Subcutaneous abdominal adipose tissue (tissue), 5 donors: ENCODE measurements at regions not wholly inside any gene's neighbourhood (a gene's known extent, or its start where the extent isn't known, plus 50 kb on each side); places are given as distances from the start of the nearest gene placed in this dataset.
"Not testable (repeated sequence)": the region's sequence is repeated elsewhere in the genome, so short reads cannot be mapped to it uniquely, and the experiment has no call there.

Experiments used
- H3K27ac ChIP-seq: one replicate; pipeline ENCODE4 v1.7.0; 2013; ENCODE audit warnings: low read depth, mild to moderate bottlenecking, inconsistent platforms, low read length, moderate library complexity
- H3K27me3 ChIP-seq, 5 donors: one replicate each; pipeline ENCODE4 v1.7.0; 2013; ENCODE audit warnings: low read length in 5 of 5, inconsistent platforms in 1 of 5; ENCODE audit not compliant: control insufficient read depth in 5 of 5, insufficient read depth in 4 of 5
- H3K36me3 ChIP-seq, 5 donors: one replicate each; pipeline ENCODE4 v1.7.0; 2013; ENCODE audit warnings: low read length in 5 of 5; ENCODE audit not compliant: control insufficient read depth in 5 of 5, insufficient read depth in 5 of 5
- H3K4me1 ChIP-seq, 5 donors: one replicate each; pipeline ENCODE4 v1.7.0; 2013; ENCODE audit warnings: low read length in 5 of 5, mild to moderate bottlenecking in 3 of 5, moderate library complexity in 1 of 5; ENCODE audit not compliant: control insufficient read depth in 5 of 5, insufficient read depth in 5 of 5
- H3K4me3 ChIP-seq, 5 donors: one replicate each; pipeline ENCODE4 v1.7.0; 2013; ENCODE audit warnings: low read length in 5 of 5, low read depth in 1 of 5
- H3K9ac ChIP-seq, 5 donors: one replicate each; pipeline ENCODE4 v1.7.0; 2013; ENCODE audit warnings: low read length in 5 of 5, mild to moderate bottlenecking in 4 of 5, moderate library complexity in 3 of 5
- H3K9me3 ChIP-seq, 5 donors: one replicate each; pipeline ENCODE4 v1.7.0; 2013; ENCODE audit warnings: low read length in 5 of 5; ENCODE audit not compliant: control insufficient read depth in 5 of 5
- donor health status: healthy.
- donor health status: healthy.
- donor health status: healthy.
- donor health status: healthy.
- donor health status: healthy.

- not testable (repeated sequence) for H3K36me3 ChIP-seq, H3K4me3 ChIP-seq, H3K27ac ChIP-seq, H3K27me3 ChIP-seq, H3K9me3 ChIP-seq, H3K4me1 ChIP-seq, H3K9ac ChIP-seq
Measured at GRCh38 chr21:5066682-5067251, 5454.6 kb upstream of the TPTE start.

- not testable (repeated sequence) for H3K4me3 ChIP-seq, H3K9me3 ChIP-seq, H3K27me3 ChIP-seq, H3K9ac ChIP-seq, H3K27ac ChIP-seq, H3K36me3 ChIP-seq, H3K4me1 ChIP-seq
Measured at GRCh38 chr21:5067326-5068048, 5453.9 kb upstream of the TPTE start.

GRCh38 chr21:5068649-5069048, 5452.7 kb upstream of the TPTE start:
- H3K27ac ChIP-seq, H3K4me1 ChIP-seq, H3K9ac ChIP-seq, H3K36me3 ChIP-seq, H3K27me3 ChIP-seq, H3K4me3 ChIP-seq, H3K9me3 ChIP-seq: not testable (repeated sequence)

- not testable (repeated sequence) for H3K27ac ChIP-seq, H3K36me3 ChIP-seq, H3K4me3 ChIP-seq, H3K9me3 ChIP-seq, H3K27me3 ChIP-seq, H3K4me1 ChIP-seq, H3K9ac ChIP-seq
Measured at GRCh38 chr21:5071180-5071579, 5450.2 kb upstream of the TPTE start.

DNA sequence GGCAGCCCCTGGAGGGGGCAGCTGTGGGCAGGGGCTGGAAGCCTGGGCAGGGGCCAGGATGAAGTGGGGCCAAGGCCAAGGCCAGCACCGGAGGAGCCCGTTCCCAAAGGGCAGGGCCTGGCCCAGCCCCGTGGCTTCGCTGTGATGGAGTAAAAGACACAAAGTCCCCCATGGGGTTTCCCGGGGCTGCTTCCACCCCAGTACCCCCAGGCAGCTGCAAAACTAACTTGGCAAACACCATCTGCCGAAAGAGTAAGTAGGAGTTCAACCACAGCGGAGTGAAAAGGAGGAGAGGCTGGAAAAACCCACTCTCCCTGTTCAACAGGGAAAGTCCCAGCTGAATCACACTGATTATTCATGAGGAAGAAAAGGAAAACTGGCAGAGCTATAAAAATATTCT, 5444.5 kb upstream of the TPTE start:
- not testable (repeated sequence) for H3K9ac ChIP-seq, H3K27me3 ChIP-seq, H3K4me3 ChIP-seq, H3K9me3 ChIP-seq, H3K4me1 ChIP-seq, H3K27ac ChIP-seq, H3K36me3 ChIP-seq

DNA sequence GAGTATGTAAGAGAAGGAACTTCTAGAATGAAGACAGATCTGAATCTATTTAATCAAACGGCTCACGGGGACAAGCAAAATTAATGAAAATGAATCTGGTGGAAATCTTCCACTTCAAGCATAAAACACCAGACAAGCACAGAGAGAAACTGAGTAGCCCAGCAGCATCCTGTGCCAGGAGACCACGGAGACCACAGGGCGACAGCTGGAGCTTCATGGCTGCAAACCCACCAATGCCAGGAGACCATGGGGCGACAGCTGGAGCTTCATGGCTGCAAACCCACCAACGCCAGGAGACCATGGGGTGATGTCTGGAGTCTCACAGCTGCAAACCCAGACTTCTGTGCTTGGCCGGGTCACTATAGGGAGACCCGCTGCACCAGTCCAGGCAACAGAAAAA, 5442.0 kb upstream of the TPTE start:
- not testable (repeated sequence) for H3K9me3 ChIP-seq, H3K27ac ChIP-seq, H3K36me3 ChIP-seq, H3K4me1 ChIP-seq, H3K27me3 ChIP-seq, H3K4me3 ChIP-seq, H3K9ac ChIP-seq

GRCh38 chr21:5080015-5080414, 5441.4 kb upstream of the TPTE start:
- H3K4me1 ChIP-seq, H3K4me3 ChIP-seq, H3K9me3 ChIP-seq, H3K9ac ChIP-seq, H3K27me3 ChIP-seq, H3K27ac ChIP-seq, H3K36me3 ChIP-seq: not testable (repeated sequence)

DNA sequence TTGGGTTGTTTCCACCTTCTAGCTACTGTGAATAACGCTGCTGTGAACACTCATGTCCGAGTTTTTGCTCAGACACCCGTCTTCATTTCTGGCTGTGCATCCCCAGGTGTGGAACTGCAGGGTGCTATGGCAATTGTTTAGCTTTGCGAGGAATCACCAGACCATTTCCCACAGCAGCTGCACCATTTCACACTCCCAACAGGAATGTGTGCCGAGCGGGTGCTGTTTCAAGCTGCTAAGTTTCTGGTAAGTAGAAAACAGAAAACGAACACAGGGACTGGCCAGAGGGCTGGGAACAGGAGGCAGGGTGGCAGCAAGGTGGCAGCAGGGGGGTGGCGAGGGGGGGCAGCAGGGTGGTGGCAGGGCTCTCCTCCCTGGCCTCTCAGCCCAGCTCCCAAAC, 5437.1 kb upstream of the TPTE start:
- not testable (repeated sequence) for H3K36me3 ChIP-seq, H3K9ac ChIP-seq, H3K27ac ChIP-seq, H3K27me3 ChIP-seq, H3K9me3 ChIP-seq, H3K4me1 ChIP-seq, H3K4me3 ChIP-seq

GRCh38 chr21:5085456-5085855, 5435.9 kb upstream of the TPTE start:
- H3K9ac ChIP-seq, H3K27ac ChIP-seq, H3K9me3 ChIP-seq, H3K27me3 ChIP-seq, H3K36me3 ChIP-seq, H3K4me3 ChIP-seq, H3K4me1 ChIP-seq: not testable (repeated sequence)

- not testable (repeated sequence) for H3K9ac ChIP-seq, H3K27ac ChIP-seq, H3K4me3 ChIP-seq, H3K9me3 ChIP-seq, H3K4me1 ChIP-seq, H3K27me3 ChIP-seq, H3K36me3 ChIP-seq
Measured at GRCh38 chr21:5086416-5086815, 5435.0 kb upstream of the TPTE start.

GRCh38 chr21:5088820-5089219, 5432.6 kb upstream of the TPTE start:
- H3K9ac ChIP-seq, H3K27me3 ChIP-seq, H3K9me3 ChIP-seq, H3K4me3 ChIP-seq, H3K4me1 ChIP-seq, H3K36me3 ChIP-seq, H3K27ac ChIP-seq: not testable (repeated sequence)
